Smooth muscle cell (in vitro differentiated cells): ENCODE measurements at regions not wholly inside any gene's neighbourhood (a gene's known extent, or its start where the extent isn't known, plus 50 kb on each side); places are given as distances from the start of the nearest gene placed in this dataset.
"Not testable (repeated sequence)": the region's sequence is repeated elsewhere in the genome, so short reads cannot be mapped to it uniquely, and the experiment has no call there.

Experiments
- DNase-seq: peaks from one replicate; lab custom pipeline; 2025; ENCODE audit not compliant: unreplicated experiment; lab: John Stamatoyannopoulos, UW
- H2AFZ ChIP-seq: fragments of 200-600 bp; sonication (generic); 2 replicates; pipeline ENCODE4 v1.6.0; 2016; ENCODE audit warnings: antibody characterized with exemption, low read depth, mild to moderate bottlenecking
- H3F3A ChIP-seq: fragments of 200-600 bp; sonication (generic); 2 replicates; pipeline ENCODE4 v1.6.0; 2017; ENCODE audit warnings: antibody characterized with exemption, low read depth
- H3K27ac ChIP-seq: fragments of 200-600 bp; sonication (generic); 2 replicates; pipeline ENCODE4 v1.5.1; 2016; ENCODE audit warnings: low read depth, mild to moderate bottlenecking
- H3K27me3 ChIP-seq: fragments of 200-600 bp; sonication (generic); 2 replicates; pipeline ENCODE4 v1.6.1; 2016; ENCODE audit warnings: low read depth, mild to moderate bottlenecking
- H3K36me3 ChIP-seq: fragments of 200-600 bp; sonication (generic); 2 replicates; pipeline ENCODE4 v1.5.1; 2016; ENCODE audit warnings: low read depth
- H3K4me1 ChIP-seq: fragments of 200-600 bp; sonication (generic); 2 replicates; pipeline ENCODE4 v1.5.1; 2016; ENCODE audit warnings: low read depth
- H3K4me2 ChIP-seq: fragments of 200-600 bp; sonication (generic); 2 replicates; pipeline ENCODE4 v1.6.0; 2016; ENCODE audit warnings: mild to moderate bottlenecking
- H3K4me3 ChIP-seq: fragments of 200-600 bp; sonication (generic); 2 replicates; pipeline ENCODE4 v1.5.1; 2016; ENCODE audit warnings: mild to moderate bottlenecking
- H3K79me2 ChIP-seq: fragments of 200-600 bp; sonication (generic); 2 replicates; pipeline ENCODE4 v1.6.0; 2016; ENCODE audit warnings: low read depth, mild to moderate bottlenecking
- H3K9ac ChIP-seq: fragments of 200-600 bp; sonication (generic); 2 replicates; pipeline ENCODE4 v1.6.0; 2016; ENCODE audit warnings: low read depth
- H3K9me3 ChIP-seq: fragments of 200-600 bp; sonication (generic); replicated peaks from 2 replicates; pipeline ENCODE4 v1.5.1; 2016; ENCODE audit warnings: low read depth
- H4K20me1 ChIP-seq: fragments of 200-600 bp; sonication (generic); 2 replicates; pipeline ENCODE4 v1.6.0; 2016; ENCODE audit warnings: low read depth
- WGBS: methylation state at CpG from one replicate; pipeline ENCODE4 v1.1.7; 2016; ENCODE audit warnings: low lambda C conversion rate; 5-methylcytosine and 5-hydroxymethylcytosine counted together

DNA sequence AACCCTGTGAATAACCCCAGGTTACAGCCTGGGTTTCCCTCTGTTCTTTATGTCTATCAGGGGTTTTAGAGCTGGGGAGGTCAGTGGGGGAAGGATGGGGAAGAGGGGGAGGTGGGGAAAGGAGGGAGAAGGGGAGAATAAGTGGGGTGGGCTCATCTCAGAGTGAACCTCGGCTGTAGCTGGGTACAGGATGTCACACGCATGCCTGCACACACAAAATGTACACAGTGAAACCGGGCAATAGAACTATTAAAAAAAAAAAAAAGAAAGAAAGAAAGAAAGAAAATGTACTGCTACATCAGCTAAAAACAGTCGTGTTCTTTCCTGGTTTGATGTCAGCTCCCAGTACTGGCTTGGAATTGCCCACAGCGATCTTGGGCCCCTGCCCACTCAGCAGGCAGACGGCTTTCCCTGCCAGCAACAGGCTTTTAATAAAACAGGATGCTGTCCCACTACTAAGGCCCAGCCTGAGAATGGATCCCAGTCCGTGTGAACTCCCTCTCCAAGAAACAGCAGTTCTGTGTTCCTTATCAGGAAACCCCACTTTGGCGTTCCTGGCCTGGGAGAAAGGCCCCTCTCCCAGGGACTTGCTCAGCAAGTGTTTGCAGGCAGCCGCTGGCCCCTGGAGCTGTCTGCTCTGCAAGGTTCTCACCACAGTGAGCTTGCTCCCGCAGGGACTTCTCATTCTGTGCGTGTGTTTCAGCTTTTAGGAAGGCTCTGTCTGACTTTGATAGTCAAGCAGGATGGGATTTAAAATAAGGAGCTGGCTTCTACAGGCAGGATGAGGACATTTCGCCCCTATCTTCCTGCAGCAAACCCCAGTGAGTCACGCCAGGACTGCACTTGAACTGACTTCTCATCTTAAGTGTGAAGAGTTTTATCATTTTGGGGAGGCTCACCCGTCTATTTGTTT lies 225.6 kb downstream of the BCL2L11 start:
- not testable (repeated sequence) for H3K9ac ChIP-seq, H3K27me3 ChIP-seq, H4K20me1 ChIP-seq, H3K36me3 ChIP-seq, H3K4me1 ChIP-seq, H3K4me3 ChIP-seq, H2AFZ ChIP-seq, H3F3A ChIP-seq, DNase-seq, H3K79me2 ChIP-seq, H3K9me3 ChIP-seq
- WGBS = 11% methylated on average over 13 of the region's 14 CpGs
- peak overlapping the region; percentile 61 for H3K4me2 ChIP-seq
- peak overlapping the region; percentile 61 for H3K27ac ChIP-seq

DNA sequence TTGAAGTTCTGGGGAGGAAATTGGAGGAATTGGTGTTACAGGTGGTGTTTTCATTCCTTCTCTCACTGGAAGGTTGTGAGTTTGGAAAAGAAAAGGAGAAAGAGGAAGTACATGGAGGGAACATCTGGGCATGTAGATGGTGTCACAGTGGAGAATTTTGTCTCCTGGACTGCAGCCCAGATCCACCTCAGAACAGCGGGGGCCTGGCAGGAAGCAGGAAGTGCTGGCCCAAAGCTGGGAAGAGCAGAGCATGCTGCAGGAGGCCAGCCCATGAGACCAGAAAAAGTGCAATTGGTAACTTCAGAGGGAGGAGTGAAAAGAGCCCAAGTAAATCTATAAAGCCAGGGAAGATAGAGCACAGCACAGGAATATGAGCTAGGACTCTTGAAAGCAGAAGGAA lies 227.0 kb downstream of the BCL2L11 start:
- not testable (repeated sequence) for H3K79me2 ChIP-seq, DNase-seq, H3K4me1 ChIP-seq, H3K27me3 ChIP-seq, H3K9ac ChIP-seq, H4K20me1 ChIP-seq, H3K4me3 ChIP-seq, H3K27ac ChIP-seq, H3K9me3 ChIP-seq, H2AFZ ChIP-seq, H3F3A ChIP-seq, H3K36me3 ChIP-seq, H3K4me2 ChIP-seq
- no CpG with 5 or more reads among the region's 1 CpG for WGBS

GRCh38 chr2:111348316-111348715 lies 227.6 kb downstream of the BCL2L11 start:
- not testable (repeated sequence) for H3K27me3 ChIP-seq, DNase-seq, H3K9me3 ChIP-seq, H3K9ac ChIP-seq, H2AFZ ChIP-seq, H3K36me3 ChIP-seq, H4K20me1 ChIP-seq, H3K4me1 ChIP-seq, H3F3A ChIP-seq, H3K4me2 ChIP-seq, H3K79me2 ChIP-seq, H3K4me3 ChIP-seq, H3K27ac ChIP-seq
- WGBS = 80% methylated on average over 1 of the region's 7 CpGs

DNA sequence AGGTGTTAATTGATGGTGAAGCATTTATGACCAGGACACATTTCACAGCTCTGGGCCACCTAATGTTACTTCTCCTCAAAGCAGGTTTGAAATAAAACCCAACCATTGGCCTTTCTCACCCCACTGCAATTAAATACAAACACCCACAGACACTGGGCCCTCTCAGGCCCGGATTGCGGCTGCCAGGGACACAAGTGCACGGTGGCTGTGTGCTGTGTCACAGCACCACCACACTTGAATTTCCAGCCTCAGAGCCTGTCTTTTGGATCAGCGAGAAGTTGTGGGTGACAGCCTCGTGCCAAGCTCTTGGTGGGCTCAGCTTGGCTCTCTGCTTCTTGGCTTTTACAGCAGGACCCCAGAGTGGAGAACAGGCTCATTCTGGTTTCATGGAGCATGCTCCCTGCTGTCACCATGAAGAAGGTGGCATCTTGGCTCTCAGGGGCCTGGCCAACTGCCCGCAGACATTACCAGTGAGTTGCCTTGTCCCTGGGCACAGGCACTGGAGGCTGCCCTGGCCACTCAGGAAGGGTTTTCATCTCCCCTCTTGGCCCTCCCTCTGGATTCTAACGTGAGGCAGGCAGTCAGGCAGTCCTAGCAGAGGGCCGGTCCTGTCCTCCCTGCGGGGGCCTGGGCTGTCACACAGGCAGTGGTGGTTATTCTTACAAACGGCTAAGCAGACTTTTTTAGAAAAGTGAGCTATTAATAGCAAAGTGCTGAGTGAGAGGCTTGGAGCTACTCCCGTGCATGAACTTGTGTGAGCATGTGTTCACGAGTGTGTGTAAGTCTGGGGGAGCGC lies 234.5 kb downstream of the BCL2L11 start:
- H3K9ac ChIP-seq, H3K36me3 ChIP-seq, H3K27me3 ChIP-seq, H2AFZ ChIP-seq, DNase-seq, H3K4me3 ChIP-seq, H3K79me2 ChIP-seq, H3F3A ChIP-seq, H3K4me1 ChIP-seq, H4K20me1 ChIP-seq, H3K27ac ChIP-seq, H3K4me2 ChIP-seq, H3K9me3 ChIP-seq: not testable (repeated sequence)
- 46% methylated on average over 8 of the region's 13 CpGs for WGBS

- H3K4me1 ChIP-seq, H3K9me3 ChIP-seq, H2AFZ ChIP-seq, H3F3A ChIP-seq, H3K27ac ChIP-seq, DNase-seq, H3K9ac ChIP-seq, H3K4me2 ChIP-seq, H3K79me2 ChIP-seq, H4K20me1 ChIP-seq, H3K36me3 ChIP-seq, H3K4me3 ChIP-seq, H3K27me3 ChIP-seq: not testable (repeated sequence)
- 88% methylated on average over 6 of the region's 11 CpGs for WGBS
Observed at GRCh38 chr2:111355823-111356511, 235.3 kb downstream of the BCL2L11 start.

DNA sequence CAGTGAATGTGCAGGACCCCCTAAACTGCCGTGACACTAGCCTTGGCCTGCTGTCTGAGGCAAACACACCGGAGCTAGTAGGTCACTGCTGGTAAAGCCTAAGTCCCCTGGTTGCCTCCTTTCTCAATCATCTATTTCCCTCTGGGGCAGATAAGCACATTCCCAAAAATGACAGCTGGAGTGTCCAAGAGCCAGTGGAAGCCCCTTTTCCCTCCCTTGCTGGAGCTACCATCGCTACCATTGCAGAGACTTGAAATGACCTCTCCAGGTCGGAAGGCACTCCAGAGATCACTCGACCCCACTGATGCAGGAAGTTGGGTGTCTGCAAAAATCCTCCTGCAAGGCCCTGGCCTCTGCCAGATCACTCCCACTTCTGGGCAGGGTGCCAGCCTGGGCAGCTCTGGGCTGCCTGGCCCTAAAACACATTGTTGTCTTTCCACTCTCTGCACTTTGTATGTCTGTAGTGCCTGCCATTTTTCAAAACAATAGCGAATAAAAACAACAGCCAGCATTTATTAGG lies 235.9 kb downstream of the BCL2L11 start:
- not testable (repeated sequence) for H3K4me1 ChIP-seq, H3K4me2 ChIP-seq, H2AFZ ChIP-seq, DNase-seq, H3K79me2 ChIP-seq, H3K4me3 ChIP-seq, H4K20me1 ChIP-seq, H3K27ac ChIP-seq, H3K9ac ChIP-seq, H3F3A ChIP-seq, H3K27me3 ChIP-seq, H3K36me3 ChIP-seq, H3K9me3 ChIP-seq
- 60% methylated on average over 5 of the region's 6 CpGs for WGBS

GRCh38 chr2:111365986-111366640 lies 245.4 kb downstream of the BCL2L11 start:
- H3K27ac ChIP-seq, H3K9me3 ChIP-seq, H3K4me3 ChIP-seq, H3K9ac ChIP-seq, DNase-seq, H3K27me3 ChIP-seq, H3K4me1 ChIP-seq, H2AFZ ChIP-seq, H3F3A ChIP-seq, H3K79me2 ChIP-seq, H3K36me3 ChIP-seq: not testable (repeated sequence)
- WGBS = 17% methylated on average over 36 of the region's 37 CpGs
- Histone ChIP-seq H4K20me1 (peaks cover 31% of the 10 kb centered on the region), H3K4me2 (peak overlapping the region; percentile 59)
